ENCODE measurements at regions not wholly inside any gene's neighbourhood (a gene's known extent, or its start where the extent isn't known, plus 50 kb on each side); places are given as distances from the start of the nearest gene placed in this dataset.
"Not testable (repeated sequence)": the region's sequence is repeated elsewhere in the genome, so short reads cannot be mapped to it uniquely, and the experiment has no call there.

- 51 to 55% methylated on average over 29 to 33 of the region's 33 CpGs for WGBS, 2 donors
- intact Hi-C loops (cut with DNase I): loop anchor here in 5 of 10 donors (10.0 kb wide), 2 partner anchors 117 to 267 kb away; no protein-coding TSS in a partner anchor
- H3K27me3 ChIP-seq: peaks cover 0 to 83% (median 62%) of the 10 kb centered on the region in 7 donors
- ATAC-seq (no peak), DNase-seq (no peak)
- H3K4me1 ChIP-seq: no peaks in the 10 kb centered on the region
- no peak overlapping the region for H3K4me3 ChIP-seq
- no peak overlapping the region for H3K27ac ChIP-seq
- TF ChIP-seq CTCF (IDR thresholded peaks at IDR 0.05): no peak
- peaks cover 0 to 11% (median 0%) of the 10 kb centered on the region in 11 donors for H3K9me3 ChIP-seq
- no peaks in the 10 kb centered on the region for H3K36me3 ChIP-seq
Observed at GRCh38 chr22:45091254-45091854, 72.4 kb upstream of the NUP50 start.

- intact Hi-C loops (cut with DNase I): loop anchor here in 5 of 10 donors (10.0 kb wide), 2 partner anchors 117 to 267 kb away; no protein-coding TSS in a partner anchor
- Histone ChIP-seq H3K9me3 (peaks cover 0 to 11% (median 0%) of the 10 kb centered on the region in 11 donors), H3K27me3 (peaks cover 0 to 85% (median 65%) of the 10 kb centered on the region in 7 donors)
- H3K27ac ChIP-seq, H3K36me3 ChIP-seq, ATAC-seq, DNase-seq, H3K4me1 ChIP-seq, H3K4me3 ChIP-seq: not testable (repeated sequence)
- 76 to 87% methylated on average over 20 of the region's 20 CpGs for WGBS, 2 donors
Observed at GRCh38 chr22:45091875-45092274, 71.8 kb upstream of the NUP50 start.

GRCh38 chr22:45092644-45093043 lies 71.1 kb upstream of the NUP50 start:
- Histone ChIP-seq H3K36me3 (no peaks in the 10 kb centered on the region), H3K27me3 (peaks cover 0 to 90% (median 63%) of the 10 kb centered on the region in 7 donors), H3K27ac (no peak overlapping the region), H3K4me1 (no peaks in the 10 kb centered on the region), H3K9me3 (peaks cover 0 to 11% (median 0%) of the 10 kb centered on the region in 11 donors), H3K4me3 (no peak overlapping the region)
- ATAC-seq (no peak), DNase-seq (no peak)
- WGBS, 2 donors: 86 to 97% methylated on average over 4 of the region's 4 CpGs
- intact Hi-C loops (cut with DNase I): loop anchor here in 5 of 10 donors (10.0 kb wide), 2 partner anchors 118 to 268 kb away; no protein-coding TSS in a partner anchor
- TF ChIP-seq CTCF (IDR thresholded peaks at IDR 0.05): no peak

GRCh38 chr22:45093609-45094008 lies 70.1 kb upstream of the NUP50 start:
- no peak overlapping the region for H3K4me3 ChIP-seq
- no peak for TF ChIP-seq CTCF (IDR thresholded peaks at IDR 0.05)
- peaks cover 0 to 11% (median 0%) of the 10 kb centered on the region in 11 donors for H3K9me3 ChIP-seq
- 57 to 63% methylated on average over 9 of the region's 9 CpGs for WGBS, 2 donors
- H3K36me3 ChIP-seq: no peaks in the 10 kb centered on the region
- H3K27me3 ChIP-seq: peaks cover 0 to 85% (median 63%) of the 10 kb centered on the region in 7 donors
- intact Hi-C loops (cut with DNase I): loop anchor here in 5 of 10 donors (10.0 kb wide), 2 partner anchors 119 to 269 kb away; no protein-coding TSS in a partner anchor
- H3K27ac ChIP-seq: no peak overlapping the region
- no peaks in the 10 kb centered on the region for H3K4me1 ChIP-seq
- DNase-seq (no peak), ATAC-seq (no peak)

Measured in heart right ventricle (tissue), 16 donors.